Prostate gland (tissue), 2 donors: ENCODE measurements at regions not wholly inside any gene's neighbourhood (a gene's known extent, or its start where the extent isn't known, plus 50 kb on each side); places are given as distances from the start of the nearest gene placed in this dataset.

Source experiments
- CTCF ChIP-seq, 4 experiments: fragments of 200-600 bp in 2 of 4; fragments of 450-650 bp in 2 of 4; sonication (generic) in 2 of 4; IDR thresholded peaks; 1 replicate in 3 of 4; 2 replicates in 1 of 4; pipeline ENCODE4 v1.5.1; 2016 to 2019; ENCODE audit warnings: antibody characterized with exemption in 4 of 4, mild to moderate bottlenecking in 2 of 4, moderate library complexity in 2 of 4
- POLR2A ChIP-seq: fragments of 450-650 bp; IDR thresholded peaks from one replicate; pipeline ENCODE4 v1.6.1; 2016; ENCODE audit warnings: antibody characterized with exemption, mild to moderate bottlenecking

DNA sequence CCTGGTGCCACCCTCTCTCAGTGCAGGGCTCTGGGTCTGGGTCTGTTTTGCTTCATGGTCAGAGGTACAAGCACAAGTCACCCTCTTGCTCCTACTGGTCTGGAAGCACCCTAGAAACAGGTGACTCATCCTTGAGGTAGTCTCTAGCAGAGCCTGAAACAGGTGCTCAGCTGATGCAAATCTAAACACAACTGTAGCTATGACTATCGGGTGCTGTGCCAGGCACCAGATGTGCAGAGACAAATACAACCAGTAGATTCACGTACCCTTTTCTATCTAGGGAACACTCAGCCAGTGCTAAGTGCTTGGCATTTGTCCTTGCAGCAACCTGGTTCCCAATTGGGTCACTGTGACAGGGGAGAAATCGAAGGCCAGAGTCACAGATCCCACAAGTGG lies 140.9 kb upstream of the MYCN start:
- TF ChIP-seq CTCF (IDR thresholded peaks at IDR 0.05) (no peak), POLR2A (no peak)
